GM23338 (cell line): ENCODE measurements at regions not wholly inside any gene's neighbourhood (a gene's known extent, or its start where the extent isn't known, plus 50 kb on each side); places are given as distances from the start of the nearest gene placed in this dataset.

Experiments used
- ATAC-seq: fragments of 200-7000 bp; cut with Tn5 transposase; 3 replicates; pipeline ENCODE4 v1.9.1; 2020
- DNase-seq: peaks from one replicate; pipeline ENCODE4 v3.0.0-alpha.2; 2015; ENCODE audit warnings: low spot score
- H2AFZ ChIP-seq: fragments of 200-600 bp; sonication (generic); 2 replicates; pipeline ENCODE4 v1.8.0; 2016; ENCODE audit warnings: antibody characterized with exemption, mild to moderate bottlenecking, moderate library complexity
- H3F3A ChIP-seq: fragments of 200-600 bp; sonication (generic); replicated peaks from 2 replicates; pipeline ENCODE4 v1.8.0; 2017; ENCODE audit warnings: antibody characterized with exemption, mixed run types, low read depth
- H3K27ac ChIP-seq: fragments of 200-600 bp; sonication (generic); 2 replicates; pipeline ENCODE4 v1.6.1; 2016; ENCODE audit warnings: low read depth
- H3K27me3 ChIP-seq: fragments of 200-600 bp; sonication (generic); 2 replicates; pipeline ENCODE4 v1.8.0; 2016; ENCODE audit warnings: mild to moderate bottlenecking, mixed run types, moderate library complexity; ENCODE audit not compliant: insufficient read depth
- H3K36me3 ChIP-seq: fragments of 200-600 bp; sonication (generic); 2 replicates; pipeline ENCODE4 v1.8.0; 2016; ENCODE audit warnings: mild to moderate bottlenecking; ENCODE audit not compliant: insufficient read depth
- H3K4me1 ChIP-seq: fragments of 200-600 bp; sonication (generic); 2 replicates; pipeline ENCODE4 v1.8.0; 2016; ENCODE audit warnings: mild to moderate bottlenecking, moderate library complexity; ENCODE audit not compliant: insufficient read depth
- H3K4me2 ChIP-seq: fragments of 200-600 bp; sonication (generic); 2 replicates; pipeline ENCODE4 v1.7.1; 2017; ENCODE audit warnings: mixed run types
- H3K4me3 ChIP-seq: fragments of 200-600 bp; sonication (generic); 2 replicates; pipeline ENCODE4 v1.6.1; 2016; ENCODE audit warnings: mixed run types
- H3K79me2 ChIP-seq: fragments of 200-600 bp; sonication (generic); replicated peaks from 2 replicates; pipeline ENCODE4 v1.8.0; 2017; ENCODE audit warnings: mild to moderate bottlenecking; ENCODE audit not compliant: insufficient read depth
- H3K9me2 ChIP-seq: fragments of 200-600 bp; sonication (generic); 2 replicates; pipeline ENCODE4 v1.8.0; 2017; ENCODE audit not compliant: insufficient read depth
- H4K20me1 ChIP-seq: fragments of 200-600 bp; sonication (generic); replicated peaks from 2 replicates; pipeline ENCODE4 v1.8.0; 2017; ENCODE audit warnings: mild to moderate bottlenecking; ENCODE audit not compliant: insufficient read depth
- H3K27ac Mint-ChIP-seq: 2 replicates; pipeline ENCODE4 v1.8.0; 2020; ENCODE audit warnings: inconsistent platforms, mild to moderate bottlenecking, moderate library complexity, mixed read lengths
- H3K27me3 Mint-ChIP-seq: 3 replicates; pipeline ENCODE4 v1.8.0; 2022; ENCODE audit warnings: low read depth, mild to moderate bottlenecking, moderate library complexity, mixed read lengths, inconsistent platforms; ENCODE audit not compliant: insufficient read depth, poor library complexity
- H3K36me3 Mint-ChIP-seq: 3 replicates; pipeline ENCODE4 v1.8.0; 2021; ENCODE audit warnings: low read depth, mild to moderate bottlenecking, inconsistent platforms, moderate library complexity, mixed read lengths
- H3K4me1 Mint-ChIP-seq: 3 replicates; pipeline ENCODE4 v1.8.0; 2020; ENCODE audit warnings: mild to moderate bottlenecking, inconsistent platforms, mixed read lengths
- H3K4me3 Mint-ChIP-seq: 3 replicates; pipeline ENCODE4 v1.8.0; 2021; ENCODE audit warnings: moderate library complexity, mild to moderate bottlenecking, inconsistent platforms, mixed read lengths
- H3K9me3 Mint-ChIP-seq: 3 replicates; pipeline ENCODE4 v1.8.0; 2020; ENCODE audit warnings: moderate library complexity, mild to moderate bottlenecking, inconsistent platforms, mixed read lengths
- CREB1 ChIP-seq: fragments of 250-450 bp; sonication (Bioruptor Pico); IDR thresholded peaks from 2 replicates; pipeline ENCODE4 v1.5.0; 2020; ENCODE audit warnings: low read depth, mild to moderate bottlenecking, moderate library complexity
- EZH2 ChIP-seq: fragments of 200-600 bp; sonication (generic); IDR thresholded peaks from one replicate; pipeline ENCODE4 v1.8.0; 2017; ENCODE audit warnings: antibody characterized with exemption, mild to moderate bottlenecking, low read depth; ENCODE audit not compliant: unreplicated experiment
- EZH2phosphoT487 ChIP-seq: fragments of 200-600 bp; sonication (generic); IDR thresholded peaks from one replicate; pipeline ENCODE4 v1.8.1; 2018; ENCODE audit warnings: antibody characterized with exemption; ENCODE audit not compliant: unreplicated experiment
- JUNB ChIP-seq: IDR thresholded peaks from one replicate; pipeline ENCODE4 v1.6.1; 2016; ENCODE audit warnings: antibody characterized with exemption; ENCODE audit not compliant: unreplicated experiment
- NANOG ChIP-seq: IDR thresholded peaks from 2 replicates; pipeline ENCODE4 v1.6.1; 2016; ENCODE audit warnings: antibody characterized with exemption, borderline replicate concordance
- POLR2AphosphoS5 ChIP-seq: IDR thresholded peaks from 2 replicates; pipeline ENCODE4 v1.6.1; 2016; ENCODE audit warnings: antibody characterized with exemption, low read depth
- STAT1 ChIP-seq: IDR thresholded peaks from one replicate; pipeline ENCODE4 v1.6.1; 2016; ENCODE audit warnings: antibody characterized with exemption; ENCODE audit not compliant: unreplicated experiment
- ZNF114 ChIP-seq: fragments of 250-450 bp; sonication (Bioruptor Pico); IDR thresholded peaks from 2 replicates; pipeline ENCODE4 v1.5.0; 2020; ENCODE audit warnings: mild to moderate bottlenecking, moderate library complexity
- ZNF331 ChIP-seq: fragments of 250-450 bp; sonication (Bioruptor Pico); IDR thresholded peaks from 2 replicates; pipeline ENCODE4 v1.5.0; 2020; ENCODE audit warnings: low read depth, mild to moderate bottlenecking, moderate library complexity
- TF ChIP-seq, protein P1 (sequence below), 2 experiments: fragments of 200-600 bp in 1 of 2; sonication (generic) in 1 of 2; conservative IDR thresholded peaks; 2 replicates each; pipeline versions ENCODE4 v1.5.1 to v1.6.1; 2016 to 2017; ENCODE audit warnings: antibody characterized with exemption in 2 of 2, low read depth in 2 of 2, mild to moderate bottlenecking in 2 of 2, moderate library complexity in 1 of 2
- TF ChIP-seq, protein P2 (sequence below): fragments of 250-450 bp; sonication (Bioruptor Pico); IDR thresholded peaks from 2 replicates; pipeline ENCODE4 v1.5.0; 2020; ENCODE audit warnings: mild to moderate bottlenecking, moderate library complexity
- TF ChIP-seq, protein P3 (sequence below): IDR thresholded peaks from one replicate; pipeline ENCODE4 v1.6.1; 2018; ENCODE audit warnings: antibody characterized with exemption; ENCODE audit not compliant: unreplicated experiment
- TF ChIP-seq, protein P4 (sequence below): IDR thresholded peaks from 2 replicates; pipeline ENCODE4 v1.6.1; 2016; ENCODE audit warnings: antibody characterized with exemption

DNA sequence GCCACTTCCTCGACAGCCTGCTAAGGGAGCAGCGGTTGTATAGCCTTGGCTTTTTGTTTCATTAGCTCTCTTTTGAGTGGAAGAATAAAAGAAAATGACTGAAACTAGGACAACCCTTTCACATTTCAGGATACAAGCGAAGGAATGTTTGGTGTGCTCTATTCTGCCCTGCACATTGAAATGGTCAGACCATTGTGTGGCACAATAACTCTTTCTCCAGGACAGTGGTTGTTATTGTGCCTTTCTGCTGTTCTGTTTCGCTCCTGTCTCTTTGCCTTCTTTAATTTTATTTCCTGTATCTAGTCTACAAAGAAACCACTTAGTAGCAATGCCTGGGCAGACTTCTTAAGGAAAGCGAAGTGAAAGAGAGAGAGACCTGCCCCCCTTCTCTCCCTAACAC is 473.7 kb downstream of the GBA3 start (continued):
- TF ChIP-seq, protein P1, sequence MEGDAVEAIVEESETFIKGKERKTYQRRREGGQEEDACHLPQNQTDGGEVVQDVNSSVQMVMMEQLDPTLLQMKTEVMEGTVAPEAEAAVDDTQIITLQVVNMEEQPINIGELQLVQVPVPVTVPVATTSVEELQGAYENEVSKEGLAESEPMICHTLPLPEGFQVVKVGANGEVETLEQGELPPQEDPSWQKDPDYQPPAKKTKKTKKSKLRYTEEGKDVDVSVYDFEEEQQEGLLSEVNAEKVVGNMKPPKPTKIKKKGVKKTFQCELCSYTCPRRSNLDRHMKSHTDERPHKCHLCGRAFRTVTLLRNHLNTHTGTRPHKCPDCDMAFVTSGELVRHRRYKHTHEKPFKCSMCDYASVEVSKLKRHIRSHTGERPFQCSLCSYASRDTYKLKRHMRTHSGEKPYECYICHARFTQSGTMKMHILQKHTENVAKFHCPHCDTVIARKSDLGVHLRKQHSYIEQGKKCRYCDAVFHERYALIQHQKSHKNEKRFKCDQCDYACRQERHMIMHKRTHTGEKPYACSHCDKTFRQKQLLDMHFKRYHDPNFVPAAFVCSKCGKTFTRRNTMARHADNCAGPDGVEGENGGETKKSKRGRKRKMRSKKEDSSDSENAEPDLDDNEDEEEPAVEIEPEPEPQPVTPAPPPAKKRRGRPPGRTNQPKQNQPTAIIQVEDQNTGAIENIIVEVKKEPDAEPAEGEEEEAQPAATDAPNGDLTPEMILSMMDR (conservative IDR thresholded peaks at IDR 0.05; ENCODE audit: low read depth in 2 of 2) = no peak
- TF ChIP-seq NANOG = no peak
- no peak for TF ChIP-seq STAT1
- TF ChIP-seq ZNF114 (CRISPR knock-in tag) = no peak

DNA sequence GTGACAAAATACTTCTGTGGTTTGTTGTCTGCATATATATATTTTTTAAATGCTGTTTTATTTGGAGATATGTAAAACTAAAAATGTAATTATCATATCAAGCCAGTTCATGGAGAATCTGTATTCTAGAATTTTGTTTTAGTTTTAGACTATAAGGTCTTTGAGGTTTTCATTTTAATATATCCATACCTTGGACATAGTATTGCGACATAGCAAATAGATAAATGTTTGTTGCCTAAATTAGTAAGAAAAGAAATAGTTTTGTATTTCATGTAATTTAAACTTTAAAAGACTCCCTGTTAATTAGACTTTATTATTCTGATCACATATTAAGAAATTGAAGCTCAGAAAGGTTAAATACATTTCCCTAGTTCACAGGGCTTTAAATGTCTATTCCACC is 472.9 kb downstream of the GBA3 start:
- ATAC-seq (no peak), DNase-seq (no peak)
- Histone ChIP-seq H3K79me2 (no peaks in the 10 kb centered on the region), H3K27ac (no peak overlapping the region), H3K4me3 (no peak overlapping the region), H2AFZ (no peak overlapping the region), H3K4me2 (no peak overlapping the region), H4K20me1 (no peaks in the 10 kb centered on the region), H3F3A (no peaks in the 10 kb centered on the region), H3K27me3 (no peaks in the 10 kb centered on the region), H3K9me2 (peaks cover 2% of the 10 kb centered on the region; the same call in 1 of the 2 replicates), H3K4me1 (peaks cover 24% of the 10 kb centered on the region), H3K36me3 (no peaks in the 10 kb centered on the region)
- Mint-ChIP-seq H3K4me3 (no peak overlapping the region), H3K36me3 (no peaks in the 10 kb centered on the region; the same call in 2 of the 3 replicates), H3K27ac (no peak overlapping the region), H3K27me3 (peaks cover 5% of the 10 kb centered on the region), H3K9me3 (no peaks in the 10 kb centered on the region; the same call in 2 of the 3 replicates), H3K4me1 (peaks cover 30% of the 10 kb centered on the region)
- TF ChIP-seq, protein P2, sequence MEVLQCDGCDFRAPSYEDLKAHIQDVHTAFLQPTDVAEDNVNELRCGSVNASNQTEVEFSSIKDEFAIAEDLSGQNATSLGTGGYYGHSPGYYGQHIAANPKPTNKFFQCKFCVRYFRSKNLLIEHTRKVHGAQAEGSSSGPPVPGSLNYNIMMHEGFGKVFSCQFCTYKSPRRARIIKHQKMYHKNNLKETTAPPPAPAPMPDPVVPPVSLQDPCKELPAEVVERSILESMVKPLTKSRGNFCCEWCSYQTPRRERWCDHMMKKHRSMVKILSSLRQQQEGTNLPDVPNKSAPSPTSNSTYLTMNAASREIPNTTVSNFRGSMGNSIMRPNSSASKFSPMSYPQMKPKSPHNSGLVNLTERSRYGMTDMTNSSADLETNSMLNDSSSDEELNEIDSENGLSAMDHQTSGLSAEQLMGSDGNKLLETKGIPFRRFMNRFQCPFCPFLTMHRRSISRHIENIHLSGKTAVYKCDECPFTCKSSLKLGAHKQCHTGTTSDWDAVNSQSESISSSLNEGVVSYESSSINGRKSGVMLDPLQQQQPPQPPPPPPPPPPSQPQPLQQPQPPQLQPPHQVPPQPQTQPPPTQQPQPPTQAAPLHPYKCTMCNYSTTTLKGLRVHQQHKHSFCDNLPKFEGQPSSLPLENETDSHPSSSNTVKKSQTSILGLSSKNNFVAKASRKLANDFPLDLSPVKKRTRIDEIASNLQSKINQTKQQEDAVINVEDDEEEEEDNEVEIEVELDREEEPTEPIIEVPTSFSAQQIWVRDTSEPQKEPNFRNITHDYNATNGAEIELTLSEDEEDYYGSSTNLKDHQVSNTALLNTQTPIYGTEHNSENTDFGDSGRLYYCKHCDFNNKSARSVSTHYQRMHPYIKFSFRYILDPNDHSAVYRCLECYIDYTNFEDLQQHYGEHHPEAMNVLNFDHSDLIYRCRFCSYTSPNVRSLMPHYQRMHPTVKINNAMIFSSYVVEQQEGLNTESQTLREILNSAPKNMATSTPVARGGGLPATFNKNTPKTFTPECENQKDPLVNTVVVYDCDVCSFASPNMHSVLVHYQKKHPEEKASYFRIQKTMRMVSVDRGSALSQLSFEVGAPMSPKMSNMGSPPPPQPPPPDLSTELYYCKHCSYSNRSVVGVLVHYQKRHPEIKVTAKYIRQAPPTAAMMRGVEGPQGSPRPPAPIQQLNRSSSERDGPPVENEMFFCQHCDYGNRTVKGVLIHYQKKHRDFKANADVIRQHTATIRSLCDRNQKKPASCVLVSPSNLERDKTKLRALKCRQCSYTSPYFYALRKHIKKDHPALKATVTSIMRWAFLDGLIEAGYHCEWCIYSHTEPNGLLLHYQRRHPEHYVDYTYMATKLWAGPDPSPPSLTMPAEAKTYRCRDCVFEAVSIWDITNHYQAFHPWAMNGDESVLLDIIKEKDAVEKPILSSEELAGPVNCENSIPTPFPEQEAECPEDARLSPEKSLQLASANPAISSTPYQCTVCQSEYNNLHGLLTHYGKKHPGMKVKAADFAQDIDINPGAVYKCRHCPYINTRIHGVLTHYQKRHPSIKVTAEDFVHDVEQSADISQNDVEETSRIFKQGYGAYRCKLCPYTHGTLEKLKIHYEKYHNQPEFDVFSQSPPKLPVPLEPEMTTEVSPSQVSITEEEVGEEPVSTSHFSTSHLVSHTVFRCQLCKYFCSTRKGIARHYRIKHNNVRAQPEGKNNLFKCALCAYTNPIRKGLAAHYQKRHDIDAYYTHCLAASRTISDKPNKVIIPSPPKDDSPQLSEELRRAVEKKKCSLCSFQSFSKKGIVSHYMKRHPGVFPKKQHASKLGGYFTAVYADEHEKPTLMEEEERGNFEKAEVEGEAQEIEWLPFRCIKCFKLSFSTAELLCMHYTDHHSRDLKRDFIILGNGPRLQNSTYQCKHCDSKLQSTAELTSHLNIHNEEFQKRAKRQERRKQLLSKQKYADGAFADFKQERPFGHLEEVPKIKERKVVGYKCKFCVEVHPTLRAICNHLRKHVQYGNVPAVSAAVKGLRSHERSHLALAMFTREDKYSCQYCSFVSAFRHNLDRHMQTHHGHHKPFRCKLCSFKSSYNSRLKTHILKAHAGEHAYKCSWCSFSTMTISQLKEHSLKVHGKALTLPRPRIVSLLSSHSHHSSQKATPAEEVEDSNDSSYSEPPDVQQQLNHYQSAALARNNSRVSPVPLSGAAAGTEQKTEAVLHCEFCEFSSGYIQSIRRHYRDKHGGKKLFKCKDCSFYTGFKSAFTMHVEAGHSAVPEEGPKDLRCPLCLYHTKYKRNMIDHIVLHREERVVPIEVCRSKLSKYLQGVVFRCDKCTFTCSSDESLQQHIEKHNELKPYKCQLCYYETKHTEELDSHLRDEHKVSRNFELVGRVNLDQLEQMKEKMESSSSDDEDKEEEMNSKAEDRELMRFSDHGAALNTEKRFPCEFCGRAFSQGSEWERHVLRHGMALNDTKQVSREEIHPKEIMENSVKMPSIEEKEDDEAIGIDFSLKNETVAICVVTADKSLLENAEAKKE = no peak
- TF ChIP-seq NANOG (no peak), STAT1 (no peak), CREB1 (CRISPR knock-in tag) (no peak), EZH2phosphoT487 (no peak), ZNF331 (CRISPR knock-in tag) (no peak), EZH2 (no peak), POLR2AphosphoS5 (no peak), ZNF114 (CRISPR knock-in tag) (no peak), JUNB (no peak)
- TF ChIP-seq, protein P3, sequence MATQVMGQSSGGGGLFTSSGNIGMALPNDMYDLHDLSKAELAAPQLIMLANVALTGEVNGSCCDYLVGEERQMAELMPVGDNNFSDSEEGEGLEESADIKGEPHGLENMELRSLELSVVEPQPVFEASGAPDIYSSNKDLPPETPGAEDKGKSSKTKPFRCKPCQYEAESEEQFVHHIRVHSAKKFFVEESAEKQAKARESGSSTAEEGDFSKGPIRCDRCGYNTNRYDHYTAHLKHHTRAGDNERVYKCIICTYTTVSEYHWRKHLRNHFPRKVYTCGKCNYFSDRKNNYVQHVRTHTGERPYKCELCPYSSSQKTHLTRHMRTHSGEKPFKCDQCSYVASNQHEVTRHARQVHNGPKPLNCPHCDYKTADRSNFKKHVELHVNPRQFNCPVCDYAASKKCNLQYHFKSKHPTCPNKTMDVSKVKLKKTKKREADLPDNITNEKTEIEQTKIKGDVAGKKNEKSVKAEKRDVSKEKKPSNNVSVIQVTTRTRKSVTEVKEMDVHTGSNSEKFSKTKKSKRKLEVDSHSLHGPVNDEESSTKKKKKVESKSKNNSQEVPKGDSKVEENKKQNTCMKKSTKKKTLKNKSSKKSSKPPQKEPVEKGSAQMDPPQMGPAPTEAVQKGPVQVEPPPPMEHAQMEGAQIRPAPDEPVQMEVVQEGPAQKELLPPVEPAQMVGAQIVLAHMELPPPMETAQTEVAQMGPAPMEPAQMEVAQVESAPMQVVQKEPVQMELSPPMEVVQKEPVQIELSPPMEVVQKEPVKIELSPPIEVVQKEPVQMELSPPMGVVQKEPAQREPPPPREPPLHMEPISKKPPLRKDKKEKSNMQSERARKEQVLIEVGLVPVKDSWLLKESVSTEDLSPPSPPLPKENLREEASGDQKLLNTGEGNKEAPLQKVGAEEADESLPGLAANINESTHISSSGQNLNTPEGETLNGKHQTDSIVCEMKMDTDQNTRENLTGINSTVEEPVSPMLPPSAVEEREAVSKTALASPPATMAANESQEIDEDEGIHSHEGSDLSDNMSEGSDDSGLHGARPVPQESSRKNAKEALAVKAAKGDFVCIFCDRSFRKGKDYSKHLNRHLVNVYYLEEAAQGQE = no peak
- TF ChIP-seq, protein P4, sequence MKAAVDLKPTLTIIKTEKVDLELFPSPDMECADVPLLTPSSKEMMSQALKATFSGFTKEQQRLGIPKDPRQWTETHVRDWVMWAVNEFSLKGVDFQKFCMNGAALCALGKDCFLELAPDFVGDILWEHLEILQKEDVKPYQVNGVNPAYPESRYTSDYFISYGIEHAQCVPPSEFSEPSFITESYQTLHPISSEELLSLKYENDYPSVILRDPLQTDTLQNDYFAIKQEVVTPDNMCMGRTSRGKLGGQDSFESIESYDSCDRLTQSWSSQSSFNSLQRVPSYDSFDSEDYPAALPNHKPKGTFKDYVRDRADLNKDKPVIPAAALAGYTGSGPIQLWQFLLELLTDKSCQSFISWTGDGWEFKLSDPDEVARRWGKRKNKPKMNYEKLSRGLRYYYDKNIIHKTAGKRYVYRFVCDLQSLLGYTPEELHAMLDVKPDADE = no peak
